A549 (cell line): ENCODE measurements at regions not wholly inside any gene's neighbourhood (a gene's known extent, or its start where the extent isn't known, plus 50 kb on each side); places are given as distances from the start of the nearest gene placed in this dataset.

ENCODE experiments used
- ATAC-seq, 2 experiments: fragments of 200-7000 bp in 1 of 2; fragments of >200 bp in 1 of 2; cut with Nextera tagmentation in 1 of 2; cut with Tn5 transposase in 1 of 2; 3 replicates each; pipeline versions ENCODE4 v1.8.0 to v1.9.1; 2018 to 2020; ENCODE audit warnings: mild to moderate bottlenecking in 1 of 2, moderate library complexity in 1 of 2
- CTCF ChIA-PET: fragments of 300-600 bp; sonication (Branson Sonifier 250); formaldehyde crosslinking; extraction: SDS; loops from one replicate; lab custom pipeline; 2021; ENCODE audit warnings: antibody characterized with exemption, inconsistent platforms; lab: Yijun Ruan, JAX
- POLR2A ChIA-PET: fragments of 350-600 bp; formaldehyde crosslinking; extraction: SDS; loops from one replicate; lab custom pipeline; 2021; ENCODE audit warnings: antibody characterized with exemption, inconsistent platforms; lab: Yijun Ruan, JAX
- DNase-seq, 2 experiments: peaks; one replicate each; pipeline versions ENCODE4 v3.0.0 to v3.0.0-alpha.2; 2011 to 2016; ENCODE audit warnings: low read depth in 1 of 2, low spot score in 1 of 2
- FAIRE-seq: peaks from 2 replicates; lab custom pipeline; 2011; peaks lifted over from hg19 to GRCh38; lab: Jason Lieb, UNC
- H3K27ac ChIP-seq, 2 experiments: fragments of >200 bp; sonication (Bioruptor Twin); formaldehyde crosslinking; 3 replicates each; pipeline ENCODE4 v1.5.1; 2016 to 2017
- H3K4me1 ChIP-seq: fragments of >200 bp; sonication (Bioruptor Twin); formaldehyde crosslinking; 3 replicates; pipeline ENCODE4 v1.6.1; 2016
- H3K4me2 ChIP-seq: fragments of >200 bp; sonication (Bioruptor Twin); formaldehyde crosslinking; 3 replicates; pipeline ENCODE4 v1.6.1; 2016
- H3K4me3 ChIP-seq: fragments of >200 bp; sonication (Bioruptor Twin); formaldehyde crosslinking; 3 replicates; pipeline ENCODE4 v1.5.1; 2016
- H3K9me3 ChIP-seq: fragments of >200 bp; sonication (Bioruptor Twin); formaldehyde crosslinking; 3 replicates; pipeline ENCODE4 v1.6.1; 2016
- BHLHE40 ChIP-seq: IDR thresholded peaks from 2 replicates; pipeline ENCODE4 v1.6.1; 2012; ENCODE audit warnings: low read depth, low read length, inconsistent platforms
- CBX2 ChIP-seq: fragments of 200-600 bp; sonication (generic); IDR thresholded peaks from 2 replicates; pipeline ENCODE4 v1.6.1; 2016; ENCODE audit warnings: low read depth, mild to moderate bottlenecking, borderline replicate concordance
- CBX8 ChIP-seq: fragments of 200-600 bp; sonication (generic); IDR thresholded peaks from 2 replicates; pipeline ENCODE4 v1.6.1; 2016
- CHD2 ChIP-seq: fragments of 150-350 bp; IDR thresholded peaks from 2 replicates; pipeline ENCODE4 v1.6.1; 2014; ENCODE audit warnings: low read length; ENCODE audit not compliant: partially characterized antibody
- CHD4 ChIP-seq: fragments of 200-600 bp; sonication (generic); IDR thresholded peaks from 2 replicates; pipeline ENCODE4 v1.6.1; 2016; ENCODE audit warnings: antibody characterized with exemption, mild to moderate bottlenecking, borderline replicate concordance
- EHF ChIP-seq: fragments of 250-450 bp; sonication (Bioruptor Pico); IDR thresholded peaks from 2 replicates; pipeline ENCODE4 v1.5.0; 2020; ENCODE audit warnings: mild to moderate bottlenecking
- FOSB ChIP-seq: fragments of 250-450 bp; sonication (Bioruptor Pico); IDR thresholded peaks from 2 replicates; pipeline ENCODE4 v1.5.0; 2020; ENCODE audit warnings: mild to moderate bottlenecking, moderate library complexity
- HOXA7 ChIP-seq: fragments of 250-450 bp; sonication (Bioruptor Pico); IDR thresholded peaks from 2 replicates; pipeline ENCODE4 v1.5.0; 2020; ENCODE audit warnings: mild to moderate bottlenecking, moderate library complexity
- MYC ChIP-seq: IDR thresholded peaks from 2 replicates; pipeline ENCODE4 v1.6.1; 2012; ENCODE audit warnings: mild to moderate bottlenecking, inconsistent platforms, low read length, improper control_type of control experiment, borderline replicate concordance
- NFE2L2 ChIP-seq: fragments of 150-350 bp; conservative IDR thresholded peaks from 2 replicates; pipeline ENCODE4 v1.6.1; 2014; ENCODE audit warnings: low read length
- NPAS2 ChIP-seq: fragments of 250-450 bp; sonication (Bioruptor Pico); IDR thresholded peaks from 2 replicates; pipeline ENCODE4 v1.8.0; 2022; ENCODE audit warnings: mild to moderate bottlenecking, moderate library complexity, borderline replicate concordance
- PHF8 ChIP-seq: fragments of 200-600 bp; sonication (generic); IDR thresholded peaks from 2 replicates; pipeline ENCODE4 v1.6.1; 2016; ENCODE audit warnings: low read depth, mild to moderate bottlenecking, antibody characterized with exemption, moderate library complexity, borderline replicate concordance
- POLR2AphosphoS2 ChIP-seq: conservative IDR thresholded peaks from 2 replicates; pipeline ENCODE4 v1.6.1; 2012; ENCODE audit warnings: low read length, improper control_type of control experiment, inconsistent platforms
- RARB ChIP-seq: fragments of 250-450 bp; sonication (Bioruptor Pico); IDR thresholded peaks from 2 replicates; pipeline ENCODE4 v1.8.0; 2021; ENCODE audit warnings: mild to moderate bottlenecking, moderate library complexity
- SMC3 ChIP-seq: fragments of >200 bp; sonication (Bioruptor Twin); formaldehyde crosslinking; IDR thresholded peaks from 3 replicates; pipeline ENCODE4 v1.6.1; 2018; ENCODE audit warnings: inconsistent platforms
- SREBF2 ChIP-seq: fragments of 450-650 bp; IDR thresholded peaks from 2 replicates; pipeline ENCODE4 v1.6.1; 2014; ENCODE audit warnings: mild to moderate bottlenecking, moderate library complexity
- TP53 ChIP-seq: fragments of 250-450 bp; sonication (Bioruptor Pico); IDR thresholded peaks from 2 replicates; pipeline ENCODE4 v1.5.0; 2021; ENCODE audit warnings: mild to moderate bottlenecking, moderate library complexity
- ZFP36 ChIP-seq: fragments of 450-650 bp; IDR thresholded peaks from 2 replicates; pipeline ENCODE4 v1.6.1; 2014; ENCODE audit warnings: borderline replicate concordance; ENCODE audit not compliant: partially characterized antibody
- ZNF302 ChIP-seq: fragments of 250-450 bp; sonication (Bioruptor Pico); IDR thresholded peaks from 2 replicates; pipeline ENCODE4 v1.9.0; 2021; ENCODE audit warnings: inconsistent platforms, mild to moderate bottlenecking, moderate library complexity
- ZSCAN20 ChIP-seq: fragments of 250-450 bp; sonication (Bioruptor Pico); IDR thresholded peaks from 2 replicates; pipeline ENCODE4 v1.8.0; 2022; ENCODE audit warnings: mild to moderate bottlenecking, moderate library complexity
- WGBS: methylation state at CpG from one replicate; pipeline ENCODE4 v1.1.6; 2017; ENCODE audit errors: missing lambda C conversion rate; 5-methylcytosine and 5-hydroxymethylcytosine counted together
- TF ChIP-seq, protein P1 (sequence below): fragments of 250-450 bp; sonication (Bioruptor Pico); IDR thresholded peaks from 2 replicates; pipeline ENCODE4 v1.5.0; 2021; ENCODE audit warnings: mild to moderate bottlenecking, moderate library complexity, borderline replicate concordance
- TF ChIP-seq, protein P2 (sequence below): fragments of 250-450 bp; sonication (Bioruptor Pico); IDR thresholded peaks from 2 replicates; pipeline ENCODE4 v1.5.0; 2020; ENCODE audit warnings: low read depth, mild to moderate bottlenecking, moderate library complexity
- TF ChIP-seq, protein P3 (sequence below): fragments of 150-350 bp; IDR thresholded peaks from 2 replicates; pipeline ENCODE4 v1.6.1; 2014; ENCODE audit warnings: low read depth, mild to moderate bottlenecking, low read length
- TF ChIP-seq, protein P4 (sequence below): fragments of 450-650 bp; IDR thresholded peaks from 2 replicates; pipeline ENCODE4 v1.6.1; 2014; ENCODE audit warnings: antibody characterized with exemption

DNA sequence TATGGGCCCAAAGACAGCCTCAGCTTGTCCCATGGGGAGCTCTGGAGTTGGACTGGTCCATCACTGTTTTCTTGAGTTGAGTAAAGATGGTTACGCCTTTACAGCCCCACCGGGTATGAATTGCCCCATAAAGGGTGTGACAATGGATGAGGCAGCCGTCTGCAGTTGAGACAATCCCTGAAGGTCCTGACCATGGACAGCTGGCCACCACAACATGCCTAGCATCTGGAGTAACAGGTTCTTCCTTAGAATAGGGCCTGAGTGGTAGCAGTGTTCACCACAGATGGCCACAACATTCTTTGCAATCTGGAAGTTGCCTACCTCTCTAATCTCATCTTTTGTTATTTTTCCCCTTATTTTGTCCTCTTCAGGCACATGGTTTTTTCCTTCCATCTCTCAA lies 51.5 kb upstream of the HS3ST2 start:
- POLR2A ChIA-PET = no interaction called here
- H3K4me2 ChIP-seq = no peak overlapping the region
- no peak for TF ChIP-seq ZSCAN20
- no peak for TF ChIP-seq CHD4
- TF ChIP-seq NFE2L2 = no peak
- no peak for TF ChIP-seq TP53 (CRISPR knock-in tag)
- TF ChIP-seq BHLHE40 = no peak
- TF ChIP-seq EHF (CRISPR knock-in tag) = no peak
- TF ChIP-seq CBX2 = no peak
- no peak for TF ChIP-seq SREBF2
- H3K4me1 ChIP-seq = no peaks in the 10 kb centered on the region
- ATAC-seq (no peak), FAIRE-seq (no peak), DNase-seq (no peak)
- WGBS = 14% methylated on average over 3 of the region's 3 CpGs
- CTCF ChIA-PET = interaction anchor here (1.0 kb wide), 1 partner anchor 19 kb away, joined by 3 read pairs; no protein-coding TSS in a partner anchor
- no peaks in the 10 kb centered on the region for H3K9me3 ChIP-seq
- H3K27ac ChIP-seq = no peak overlapping the region
- no peak overlapping the region for H3K4me3 ChIP-seq

DNA sequence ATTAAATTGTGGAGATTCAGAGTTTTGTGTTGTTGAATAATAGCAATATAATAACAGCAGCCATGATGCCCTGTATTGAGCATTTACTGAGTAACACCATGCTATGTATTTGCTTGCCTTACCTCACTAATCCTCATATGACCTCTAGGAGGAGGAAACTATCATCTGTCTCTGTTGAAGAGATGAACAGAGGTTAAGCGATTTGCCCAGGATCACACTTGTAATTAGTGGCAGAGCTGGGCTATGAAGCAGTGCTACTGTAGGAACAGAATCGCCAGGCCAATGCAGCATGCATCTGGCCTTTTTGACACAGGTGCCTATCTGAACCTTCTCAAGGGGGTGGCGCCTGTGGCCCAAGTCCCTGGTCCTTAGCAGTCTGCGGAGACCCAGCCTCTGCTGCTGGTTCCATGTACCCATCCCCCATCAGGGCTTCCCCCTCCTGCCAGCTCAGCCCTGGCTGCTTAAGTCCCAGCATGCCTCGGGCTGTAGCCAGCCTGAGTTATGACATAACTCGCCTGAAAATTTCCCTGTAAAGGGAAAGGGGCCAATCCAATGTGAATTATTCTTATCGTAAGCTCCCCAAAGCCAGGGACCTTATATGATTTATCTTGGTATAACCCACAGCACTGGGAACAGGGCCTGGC lies 50.4 kb upstream of the HS3ST2 start:
- no peak for DNase-seq
- FAIRE-seq = no peak
- WGBS = 31% methylated on average over 7 of the region's 7 CpGs
- Histone ChIP-seq H3K4me2 (no peak overlapping the region), H3K27ac (no peak overlapping the region), H3K4me1 (no peaks in the 10 kb centered on the region), H3K9me3 (no peaks in the 10 kb centered on the region), H3K4me3 (no peak overlapping the region)
- ATAC-seq = no peak
- no peak for TF ChIP-seq PHF8
- TF ChIP-seq CHD2 = no peak
- TF ChIP-seq, protein P1, sequence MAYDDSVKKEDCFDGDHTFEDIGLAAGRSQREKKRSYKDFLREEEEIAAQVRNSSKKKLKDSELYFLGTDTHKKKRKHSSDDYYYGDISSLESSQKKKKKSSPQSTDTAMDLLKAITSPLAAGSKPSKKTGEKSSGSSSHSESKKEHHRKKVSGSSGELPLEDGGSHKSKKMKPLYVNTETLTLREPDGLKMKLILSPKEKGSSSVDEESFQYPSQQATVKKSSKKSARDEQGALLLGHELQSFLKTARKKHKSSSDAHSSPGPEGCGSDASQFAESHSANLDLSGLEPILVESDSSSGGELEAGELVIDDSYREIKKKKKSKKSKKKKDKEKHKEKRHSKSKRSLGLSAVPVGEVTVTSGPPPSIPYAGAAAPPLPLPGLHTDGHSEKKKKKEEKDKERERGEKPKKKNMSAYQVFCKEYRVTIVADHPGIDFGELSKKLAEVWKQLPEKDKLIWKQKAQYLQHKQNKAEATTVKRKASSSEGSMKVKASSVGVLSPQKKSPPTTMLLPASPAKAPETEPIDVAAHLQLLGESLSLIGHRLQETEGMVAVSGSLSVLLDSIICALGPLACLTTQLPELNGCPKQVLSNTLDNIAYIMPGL = no peak
- no peak for TF ChIP-seq SMC3
- TF ChIP-seq CBX8 = no peak
- TF ChIP-seq, protein P2, sequence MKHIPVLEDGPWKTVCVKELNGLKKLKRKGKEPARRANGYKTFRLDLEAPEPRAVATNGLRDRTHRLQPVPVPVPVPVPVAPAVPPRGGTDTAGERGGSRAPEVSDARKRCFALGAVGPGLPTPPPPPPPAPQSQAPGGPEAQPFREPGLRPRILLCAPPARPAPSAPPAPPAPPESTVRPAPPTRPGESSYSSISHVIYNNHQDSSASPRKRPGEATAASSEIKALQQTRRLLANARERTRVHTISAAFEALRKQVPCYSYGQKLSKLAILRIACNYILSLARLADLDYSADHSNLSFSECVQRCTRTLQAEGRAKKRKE = no peak
- TF ChIP-seq, protein P3, sequence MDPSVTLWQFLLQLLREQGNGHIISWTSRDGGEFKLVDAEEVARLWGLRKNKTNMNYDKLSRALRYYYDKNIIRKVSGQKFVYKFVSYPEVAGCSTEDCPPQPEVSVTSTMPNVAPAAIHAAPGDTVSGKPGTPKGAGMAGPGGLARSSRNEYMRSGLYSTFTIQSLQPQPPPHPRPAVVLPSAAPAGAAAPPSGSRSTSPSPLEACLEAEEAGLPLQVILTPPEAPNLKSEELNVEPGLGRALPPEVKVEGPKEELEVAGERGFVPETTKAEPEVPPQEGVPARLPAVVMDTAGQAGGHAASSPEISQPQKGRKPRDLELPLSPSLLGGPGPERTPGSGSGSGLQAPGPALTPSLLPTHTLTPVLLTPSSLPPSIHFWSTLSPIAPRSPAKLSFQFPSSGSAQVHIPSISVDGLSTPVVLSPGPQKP = no peak
- TF ChIP-seq MYC = no peak
- TF ChIP-seq FOSB (CRISPR knock-in tag) = no peak
- TF ChIP-seq NPAS2 = no peak
- TF ChIP-seq RARB (CRISPR knock-in tag) = no peak
- TF ChIP-seq BHLHE40 = no peak
- TF ChIP-seq ZNF302 (CRISPR knock-in tag) = no peak
- TF ChIP-seq ZSCAN20 = no peak
- no peak for TF ChIP-seq POLR2AphosphoS2
- TF ChIP-seq HOXA7 (CRISPR knock-in tag) = no peak
- no peak for TF ChIP-seq ZFP36
- TF ChIP-seq, protein P4, sequence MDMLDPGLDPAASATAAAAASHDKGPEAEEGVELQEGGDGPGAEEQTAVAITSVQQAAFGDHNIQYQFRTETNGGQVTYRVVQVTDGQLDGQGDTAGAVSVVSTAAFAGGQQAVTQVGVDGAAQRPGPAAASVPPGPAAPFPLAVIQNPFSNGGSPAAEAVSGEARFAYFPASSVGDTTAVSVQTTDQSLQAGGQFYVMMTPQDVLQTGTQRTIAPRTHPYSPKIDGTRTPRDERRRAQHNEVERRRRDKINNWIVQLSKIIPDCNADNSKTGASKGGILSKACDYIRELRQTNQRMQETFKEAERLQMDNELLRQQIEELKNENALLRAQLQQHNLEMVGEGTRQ = no peak
- TF ChIP-seq EHF (CRISPR knock-in tag) = no peak
- CTCF ChIA-PET = interaction anchor here (1.0 kb wide), 1 partner anchor 18 kb away, joined by 3 read pairs; no protein-coding TSS in a partner anchor
- POLR2A ChIA-PET = interaction anchor here (0.6 kb wide), 1 partner anchor 14 kb away, joined by 5 read pairs; no protein-coding TSS in a partner anchor
